Ureter (tissue), 1 donor: ENCODE measurements at regions not wholly inside any gene's neighbourhood (a gene's known extent, or its start where the extent isn't known, plus 50 kb on each side); places are given as distances from the start of the nearest gene placed in this dataset.

Experiments
- DNase-seq: peaks from one replicate; pipeline ENCODE4 v3.0.0-alpha.2; 2020; ENCODE audit warnings: low spot score
- donor health status: DM: yes; HTN: yes; CAD: no.

DNA sequence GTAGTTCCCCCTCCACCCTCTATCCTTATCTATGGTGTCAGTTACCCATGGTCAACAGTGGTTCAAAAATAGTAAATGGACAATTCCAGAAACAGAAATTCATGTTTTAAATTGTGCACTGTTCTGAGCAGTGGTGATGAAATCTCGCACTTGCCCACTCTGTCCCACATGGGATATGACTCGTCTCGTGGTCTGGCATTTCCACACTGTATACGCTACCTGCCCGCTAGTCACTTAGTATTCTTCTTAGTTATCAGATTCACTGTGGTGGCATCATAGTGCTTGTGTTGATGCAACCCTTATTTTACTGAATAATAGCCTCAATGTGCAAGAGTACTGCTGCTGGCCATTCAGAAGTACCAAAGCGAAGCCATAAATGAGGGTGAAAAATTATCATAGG is 507.0 kb downstream of the SNAPC1 start:
- DNase-seq, result no peak

- DNase-seq, result no peak
These were observed 508.0 kb downstream of the SNAPC1 start for GRCh38 chr14:62270236-62270635.

DNA sequence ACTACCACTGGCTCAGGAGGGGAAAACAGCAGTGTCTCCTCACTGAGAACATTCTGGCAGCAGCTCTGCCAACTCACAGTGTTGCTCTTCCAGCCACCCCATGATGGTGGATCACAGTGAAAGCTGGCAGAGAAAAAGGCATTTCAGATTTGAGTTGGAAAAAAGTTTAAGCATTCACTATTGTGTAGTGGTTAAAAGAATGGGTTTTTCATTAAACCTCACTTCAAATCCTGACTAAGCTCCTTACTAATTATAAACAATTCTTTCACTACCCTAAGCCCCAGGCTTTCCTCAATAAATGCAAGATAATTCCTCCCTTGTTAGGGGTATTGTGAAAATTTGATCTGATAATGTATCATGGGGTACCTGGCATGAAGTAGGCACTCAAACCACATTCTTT is 518.1 kb downstream of the SNAPC1 start:
- DNase-seq, result no peak

- DNase-seq, result no peak
These were observed 521.6 kb downstream of the SNAPC1 start for GRCh38 chr14:62283837-62284236.

GRCh38 chr14:62289471-62289870 is 527.3 kb downstream of the SNAPC1 start:
- no peak for DNase-seq

DNA sequence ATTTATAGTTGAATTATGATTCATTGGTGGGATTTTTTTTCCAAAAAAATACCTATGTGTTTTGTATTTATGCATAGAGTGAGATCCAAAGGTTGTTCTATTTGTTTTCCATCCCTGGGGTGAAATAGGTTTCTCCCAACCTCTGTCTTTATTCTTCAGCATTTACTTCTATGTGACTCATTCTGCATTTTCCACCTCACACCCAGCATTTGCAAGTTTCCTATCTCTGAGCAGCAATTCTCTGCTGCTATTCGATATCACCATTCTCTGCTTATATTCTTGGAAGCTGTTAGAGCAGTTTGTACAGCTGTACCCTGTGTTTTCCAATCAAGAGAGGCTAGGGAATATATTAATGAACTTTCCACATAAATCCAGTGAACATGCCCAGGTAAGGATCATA is 538.9 kb downstream of the SNAPC1 start:
- no peak for DNase-seq

- DNase-seq, result no peak
These were observed 539.7 kb downstream of the SNAPC1 start for GRCh38 chr14:62301911-62302310.

DNA sequence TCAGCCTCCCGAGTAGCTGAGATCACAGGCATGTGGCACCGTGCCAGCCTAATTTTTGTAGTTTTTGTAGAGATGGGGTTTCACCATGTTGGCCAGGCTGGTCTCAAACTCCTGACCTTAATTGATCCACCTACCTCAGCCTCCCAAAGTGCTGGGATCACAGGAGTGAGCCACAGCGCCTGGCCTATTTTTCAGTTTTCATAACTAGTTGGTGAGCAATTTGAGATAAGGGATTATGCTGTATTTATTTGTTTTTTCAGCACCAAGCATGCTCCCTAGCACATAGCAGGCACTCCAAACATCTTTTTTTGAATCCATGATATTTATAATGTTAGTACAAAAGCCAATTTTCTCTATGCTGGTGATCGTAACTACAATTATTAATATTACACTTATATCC is 541.2 kb downstream of the SNAPC1 start:
- no peak for DNase-seq

- no peak for DNase-seq
These were observed 542.0 kb downstream of the SNAPC1 start for GRCh38 chr14:62304257-62304656.

GRCh38 chr14:62307844-62308243 is 545.6 kb downstream of the SNAPC1 start:
- DNase-seq, result no peak

- no peak for DNase-seq
These were observed 546.1 kb downstream of the SNAPC1 start for GRCh38 chr14:62308316-62308715.

DNA sequence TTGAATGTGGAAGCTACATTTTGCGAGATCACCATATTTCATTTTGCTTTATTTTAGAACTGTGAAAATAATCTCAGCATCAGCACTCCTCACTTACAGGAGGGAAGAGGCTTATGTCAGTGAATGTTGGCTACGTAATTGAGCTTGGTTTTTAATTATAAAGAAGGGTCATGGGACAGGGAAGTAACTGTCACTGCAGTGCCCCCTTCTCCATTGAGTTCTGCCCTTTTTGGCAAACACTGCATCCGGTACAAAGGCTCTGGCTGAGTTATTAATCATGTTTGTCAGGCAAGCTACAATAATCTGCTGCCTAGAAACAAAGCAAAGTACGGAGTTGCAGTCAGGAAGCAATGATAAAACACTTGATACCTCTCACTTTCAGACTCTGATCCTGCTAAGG is 546.7 kb downstream of the SNAPC1 start:
- no peak for DNase-seq

DNA sequence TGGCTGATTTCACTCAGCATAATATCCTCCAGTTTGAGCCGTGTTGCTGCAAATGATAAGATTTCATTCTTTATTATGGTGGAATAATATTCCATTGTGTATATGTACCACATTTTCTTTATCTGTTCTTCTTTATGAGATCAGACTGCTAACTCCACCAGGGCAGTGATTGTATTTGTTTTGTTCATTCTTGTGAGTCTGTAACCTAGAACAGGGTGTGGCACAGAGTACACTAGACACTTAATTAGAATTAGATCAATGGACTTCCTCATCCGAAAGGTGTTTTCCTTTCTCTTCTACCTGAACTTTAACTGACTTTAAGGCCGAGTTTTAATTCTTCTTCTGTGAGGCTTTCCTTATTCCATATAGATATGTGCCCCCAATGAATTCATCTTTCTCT is 551.0 kb downstream of the SNAPC1 start:
- DNase-seq, result no peak

DNA sequence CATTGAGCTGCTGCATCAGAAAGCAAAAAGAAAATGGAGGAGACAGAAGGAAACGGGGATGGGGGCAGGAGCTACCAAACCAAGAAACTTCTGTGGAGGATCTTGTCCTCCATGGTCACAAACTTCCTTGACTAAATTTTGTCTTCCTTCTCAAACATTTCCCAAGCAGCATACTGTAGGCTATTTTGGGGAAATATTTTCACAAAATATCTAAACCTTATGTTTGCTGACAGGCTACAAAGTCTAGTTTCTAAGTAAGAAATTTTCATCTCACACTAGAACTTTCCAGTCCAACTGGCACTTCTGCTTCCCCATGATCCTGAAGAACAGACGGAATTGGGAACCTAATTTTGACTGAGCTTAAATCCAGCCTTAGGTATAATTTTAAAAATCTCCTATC is 552.0 kb downstream of the SNAPC1 start:
- DNase-seq, result no peak

DNA sequence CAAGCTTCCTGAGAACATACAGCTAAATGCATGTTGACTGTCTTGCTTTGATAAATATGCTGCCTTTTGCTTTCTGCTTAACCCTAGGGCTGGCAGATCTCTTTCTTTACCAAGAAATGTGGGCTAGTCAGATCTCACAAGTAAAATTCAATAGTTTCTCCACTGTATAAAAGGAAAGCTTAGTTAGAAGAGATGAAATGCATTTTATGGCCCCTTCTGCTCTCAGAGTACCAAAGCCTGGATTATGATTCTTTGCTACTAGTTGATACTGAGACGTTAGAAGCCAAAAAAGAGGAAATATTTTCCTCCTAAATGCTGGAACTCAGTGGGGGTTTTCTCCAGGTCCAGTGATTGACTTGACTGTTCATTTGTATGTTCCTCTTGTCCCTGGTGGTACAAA is 552.7 kb downstream of the SNAPC1 start:
- DNase-seq, result no peak

GRCh38 chr14:62315631-62316030 is 553.4 kb downstream of the SNAPC1 start:
- DNase-seq, result no peak

DNA sequence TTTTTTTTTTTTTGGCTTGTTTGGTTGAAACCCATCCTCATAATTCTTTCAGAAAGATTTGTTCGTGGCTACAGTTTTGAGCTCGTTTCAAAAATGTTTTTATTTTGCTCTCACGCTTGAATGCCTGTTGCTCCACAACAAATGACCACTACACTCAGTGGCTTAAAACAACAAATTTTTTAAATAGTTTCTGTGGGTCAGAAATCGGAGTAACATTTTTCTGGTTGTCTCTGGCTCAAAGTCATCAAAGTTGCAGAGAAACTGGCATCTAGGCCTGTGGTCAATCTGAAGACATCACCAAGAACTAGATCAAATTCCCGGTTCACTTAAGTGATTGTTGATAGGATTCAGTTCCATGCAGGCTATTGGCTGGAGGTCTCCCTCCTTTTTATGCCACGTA is 560.0 kb downstream of the SNAPC1 start:
- no peak for DNase-seq

DNA sequence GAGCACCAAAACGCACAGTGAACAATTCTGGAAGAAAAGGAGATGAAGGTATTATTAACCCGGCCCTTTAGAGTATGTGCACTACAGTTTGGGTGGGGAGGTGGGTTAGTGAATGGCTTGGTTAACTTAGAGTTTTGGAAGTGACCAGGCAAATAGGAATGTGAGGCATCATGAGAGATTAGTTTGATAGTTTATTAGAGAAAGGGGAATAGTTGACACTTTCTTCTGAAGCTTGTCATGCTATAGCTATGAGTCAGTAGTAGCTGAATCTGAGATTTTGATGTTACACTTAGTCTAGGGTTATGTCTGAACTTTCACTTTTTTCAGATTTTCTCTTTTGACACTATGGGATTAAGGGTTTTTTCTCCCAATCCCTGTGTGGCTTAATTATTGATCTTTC is 567.2 kb downstream of the SNAPC1 start:
- no peak for DNase-seq

DNA sequence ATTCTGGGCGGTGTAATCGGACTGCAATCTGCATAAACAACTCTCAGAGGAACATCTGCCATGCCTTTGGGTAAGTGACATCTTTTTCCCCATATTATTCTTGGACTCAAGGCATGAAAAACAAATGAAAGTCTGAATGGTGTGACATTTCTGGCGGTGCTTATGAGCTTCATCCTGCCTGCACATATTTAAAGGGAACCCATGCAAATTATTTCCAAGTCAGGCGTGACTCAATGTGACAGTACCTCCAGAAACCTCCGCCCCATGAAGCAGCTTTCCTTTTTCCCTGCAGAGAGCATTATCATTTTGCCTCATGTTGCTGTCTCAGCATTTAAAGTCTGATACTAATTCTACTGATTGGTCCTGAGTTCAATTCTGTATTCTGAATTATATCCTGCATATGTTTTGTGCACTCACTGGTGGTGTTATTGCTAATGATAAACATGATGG is 585.4 kb downstream of the SNAPC1 start:
- DNase-seq, result no peak

- no peak for DNase-seq
These were observed 595.1 kb downstream of the SNAPC1 start for GRCh38 chr14:62357362-62357761.

DNA sequence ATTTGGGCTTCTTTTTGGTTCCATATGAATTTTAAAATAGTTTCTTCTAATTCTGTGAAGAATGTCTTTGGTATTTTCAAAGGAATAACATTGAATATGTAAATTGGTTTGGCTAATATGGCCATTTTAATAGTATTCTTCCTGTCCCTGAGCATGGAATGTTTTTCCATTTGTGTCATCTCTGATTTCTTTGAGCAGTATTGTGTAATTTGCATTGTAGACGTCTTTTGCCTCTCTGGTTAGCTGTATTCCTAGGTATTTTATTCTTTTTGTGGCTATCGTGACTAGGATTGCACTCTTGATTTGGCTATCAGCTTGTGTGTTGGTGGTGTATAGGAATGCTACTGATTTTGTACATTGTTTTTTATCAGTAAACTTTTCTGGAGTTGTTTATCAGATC is 601.9 kb downstream of the SNAPC1 start:
- no peak for DNase-seq

DNA sequence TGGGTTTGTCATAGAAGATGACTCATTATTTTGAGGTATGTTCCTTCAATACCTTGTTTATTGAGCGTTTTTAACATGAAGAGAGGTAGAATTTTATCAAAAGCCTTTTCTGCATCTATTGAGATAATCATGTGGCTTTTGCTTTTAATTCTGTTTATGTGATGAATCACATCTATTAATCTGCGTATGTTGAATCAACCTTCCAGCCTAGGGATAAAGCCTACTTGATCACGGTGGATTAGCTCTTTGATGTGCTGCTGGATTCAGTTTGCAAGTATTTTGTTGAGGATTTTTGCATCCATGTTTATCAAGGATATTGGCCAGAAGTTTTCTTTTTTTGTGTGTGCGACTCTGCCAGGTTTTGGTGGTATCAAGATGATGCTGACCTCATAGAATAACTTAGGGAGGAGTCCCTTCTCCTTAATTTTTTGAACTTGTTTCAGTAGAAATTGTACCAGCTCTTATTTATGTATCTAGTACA is 602.6 kb downstream of the SNAPC1 start:
- DNase-seq, result no peak

GRCh38 chr14:62369919-62370560 is 607.8 kb downstream of the SNAPC1 start:
- no peak for DNase-seq

GRCh38 chr14:62373944-62374343 is 611.7 kb downstream of the SNAPC1 start:
- DNase-seq, result no peak
